ENCODE measurements at regions not wholly inside any gene's neighbourhood (a gene's known extent, or its start where the extent isn't known, plus 50 kb on each side); places are given as distances from the start of the nearest gene placed in this dataset.

GRCh38 chr21:43272591-43272990, 103.8 kb downstream of the CRYAA start:
- ATAC-seq, result no peak
- Histone ChIP-seq H3K9me2 (ENCODE audit: insufficient read depth) (no peaks in the 10 kb centered on the region), H3K79me2 (replicated peaks; ENCODE audit: insufficient read depth) (no peaks in the 10 kb centered on the region), H4K20me1 (replicated peaks; ENCODE audit: insufficient read depth) (no peaks in the 10 kb centered on the region), H3K27ac (ENCODE audit: low read depth) (no peak overlapping the region), H3K4me2 (no peak overlapping the region), H3K36me3 (ENCODE audit: insufficient read depth) (no peaks in the 10 kb centered on the region), H3K27me3 (ENCODE audit: insufficient read depth) (no peaks in the 10 kb centered on the region), H3K4me1 (ENCODE audit: insufficient read depth) (0 out of 2 replicates have a peak, but pooled peaks cover 6% of the 10 kb centered on the region), H2AFZ (no peak overlapping the region), H3K4me3 (no peak overlapping the region), H3F3A (replicated peaks; ENCODE audit: low read depth) (no peaks in the 10 kb centered on the region)
- Mint-ChIP-seq H3K27me3 (ENCODE audit: insufficient read depth, low read depth, poor library complexity) (peaks cover 9% of the 10 kb centered on the region), H3K4me3 (no peak overlapping the region), H3K36me3 (ENCODE audit: low read depth) (no peaks in the 10 kb centered on the region), H3K4me1 (peaks cover 11% of the 10 kb centered on the region), H3K27ac (no peak overlapping the region), H3K9me3 (no peaks in the 10 kb centered on the region)
- TF ChIP-seq JUNB (IDR thresholded peaks at IDR 0.05; ENCODE audit: unreplicated experiment) (no peak), CREB1 (CRISPR knock-in tag; IDR thresholded peaks at IDR 0.05; ENCODE audit: low read depth) (no peak), ZNF331 (CRISPR knock-in tag; IDR thresholded peaks at IDR 0.05; ENCODE audit: low read depth) (no peak), POLR2AphosphoS5 (IDR thresholded peaks at IDR 0.05; ENCODE audit: low read depth) (no peak), STAT1 (IDR thresholded peaks at IDR 0.05; ENCODE audit: unreplicated experiment) (no peak), ZNF114 (CRISPR knock-in tag; IDR thresholded peaks at IDR 0.05) (no peak), CTCF (conservative IDR thresholded peaks at IDR 0.05; ENCODE audit: low read depth in 2 of 2) (no peak), EZH2 (IDR thresholded peaks at IDR 0.05; ENCODE audit: low read depth, unreplicated experiment) (no peak), ETS1 (IDR thresholded peaks at IDR 0.05) (no peak), EZH2phosphoT487 (IDR thresholded peaks at IDR 0.05; ENCODE audit: unreplicated experiment) (no peak), REST (IDR thresholded peaks at IDR 0.05; ENCODE audit: unreplicated experiment) (no peak), NANOG (IDR thresholded peaks at IDR 0.05; ENCODE audit: borderline replicate concordance) (no peak), ZNF462 (CRISPR knock-in tag; IDR thresholded peaks at IDR 0.05) (no peak)
- DNase-seq (ENCODE audit: low spot score), result no peak

All from GM23338 (cell line).